Karpas-422 (cell line): ENCODE measurements at regions not wholly inside any gene's neighbourhood (a gene's known extent, or its start where the extent isn't known, plus 50 kb on each side); places are given as distances from the start of the nearest gene placed in this dataset.

Experiments used
- DNase-seq: peaks from one replicate; pipeline ENCODE4 v3.0.0-alpha.2; 2015
- H2AFZ ChIP-seq: fragments of 200-600 bp; sonication (generic); 2 replicates; pipeline ENCODE4 v1.6.1; 2014; ENCODE audit warnings: antibody characterized with exemption, low read length, mixed read lengths
- H3K27ac ChIP-seq: fragments of 200-600 bp; sonication (generic); 2 replicates; pipeline ENCODE4 v1.5.1; 2014; ENCODE audit warnings: mild to moderate bottlenecking, low read length, moderate library complexity
- H3K27me3 ChIP-seq: fragments of 200-600 bp; sonication (generic); 2 replicates; pipeline ENCODE4 v1.6.1; 2014; ENCODE audit warnings: low read length, mixed read lengths
- H3K36me3 ChIP-seq: fragments of 200-600 bp; sonication (generic); 2 replicates; pipeline ENCODE4 v1.6.1; 2014; ENCODE audit warnings: low read length, mixed read lengths; ENCODE audit not compliant: insufficient read depth
- H3K4me1 ChIP-seq: fragments of 200-600 bp; sonication (generic); 2 replicates; pipeline ENCODE4 v1.6.1; 2014; ENCODE audit warnings: mild to moderate bottlenecking, low read length, mixed read lengths
- H3K4me2 ChIP-seq: fragments of 200-600 bp; sonication (generic); 2 replicates; pipeline ENCODE4 v1.6.1; 2014; ENCODE audit warnings: low read length, low read depth, mild to moderate bottlenecking; ENCODE audit not compliant: poor library complexity, severe bottlenecking
- H3K4me3 ChIP-seq: fragments of 200-600 bp; sonication (generic); 2 replicates; pipeline ENCODE4 v1.5.1; 2014; ENCODE audit warnings: mild to moderate bottlenecking, antibody characterized with exemption, low read length, mixed read lengths
- H3K79me2 ChIP-seq: fragments of 200-600 bp; sonication (generic); 2 replicates; pipeline ENCODE4 v1.6.1; 2014; ENCODE audit warnings: mild to moderate bottlenecking, low read length, mixed read lengths
- H3K9ac ChIP-seq: fragments of 200-600 bp; sonication (generic); 2 replicates; pipeline ENCODE4 v1.6.0; 2014; ENCODE audit warnings: low read length
- H3K9me2 ChIP-seq: fragments of 200-600 bp; sonication (generic), shearing (Covaris generic); replicated peaks from 2 replicates; pipeline ENCODE4 v1.6.0; 2014; ENCODE audit warnings: mild to moderate bottlenecking, low read length, moderate library complexity; ENCODE audit not compliant: insufficient read depth
- H3K9me3 ChIP-seq: fragments of 300-700, 200-600 bp; sonication (generic); 2 replicates; pipeline ENCODE4 v1.6.1; 2014; ENCODE audit warnings: low read length, mixed read lengths
- H4K20me1 ChIP-seq: fragments of 200-600 bp; sonication (generic); 2 replicates; pipeline ENCODE4 v1.6.1; 2014; ENCODE audit warnings: mild to moderate bottlenecking, antibody characterized with exemption, low read length, low read depth; ENCODE audit not compliant: insufficient read depth

DNA sequence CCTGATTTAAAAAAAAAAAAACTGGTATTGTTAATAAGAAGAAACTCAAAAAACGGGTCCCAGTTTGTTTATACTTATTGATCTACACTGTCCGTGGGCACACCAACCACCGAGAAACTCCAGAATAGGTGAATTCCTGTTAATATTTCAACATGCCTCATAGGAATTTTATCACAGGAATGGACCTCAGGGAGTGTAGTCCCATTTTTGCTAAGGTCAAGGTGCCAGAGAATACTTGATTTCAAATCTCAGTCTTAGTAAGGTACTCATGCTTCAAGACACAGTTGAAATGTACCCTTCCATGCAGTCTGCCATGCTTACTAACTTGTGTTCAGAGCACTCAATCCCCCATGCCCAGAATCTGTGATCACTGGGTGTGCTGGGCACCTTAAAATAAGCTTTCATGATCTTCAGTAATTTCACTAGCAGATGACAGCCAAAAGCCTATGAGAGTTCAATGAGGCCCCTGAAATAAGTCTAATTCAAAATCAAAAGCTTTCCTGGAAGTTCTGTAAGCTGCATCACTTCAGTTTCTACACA is 385.7 kb downstream of the TNS3 start:
- no peaks in the 10 kb centered on the region for H3K27me3 ChIP-seq
- no peaks in the 10 kb centered on the region for H4K20me1 ChIP-seq
- no peak overlapping the region for H3K9ac ChIP-seq
- H3K4me1 ChIP-seq: no peaks in the 10 kb centered on the region
- H3K4me3 ChIP-seq: no peak overlapping the region
- no peak overlapping the region for H3K27ac ChIP-seq
- H3K9me3 ChIP-seq: no peaks in the 10 kb centered on the region
- no peak overlapping the region for H2AFZ ChIP-seq
- H3K36me3 ChIP-seq: no peaks in the 10 kb centered on the region
- no peaks in the 10 kb centered on the region for H3K79me2 ChIP-seq
- H3K4me2 ChIP-seq: no peak overlapping the region
- DNase-seq: no peak
- no peaks in the 10 kb centered on the region for H3K9me2 ChIP-seq

DNA sequence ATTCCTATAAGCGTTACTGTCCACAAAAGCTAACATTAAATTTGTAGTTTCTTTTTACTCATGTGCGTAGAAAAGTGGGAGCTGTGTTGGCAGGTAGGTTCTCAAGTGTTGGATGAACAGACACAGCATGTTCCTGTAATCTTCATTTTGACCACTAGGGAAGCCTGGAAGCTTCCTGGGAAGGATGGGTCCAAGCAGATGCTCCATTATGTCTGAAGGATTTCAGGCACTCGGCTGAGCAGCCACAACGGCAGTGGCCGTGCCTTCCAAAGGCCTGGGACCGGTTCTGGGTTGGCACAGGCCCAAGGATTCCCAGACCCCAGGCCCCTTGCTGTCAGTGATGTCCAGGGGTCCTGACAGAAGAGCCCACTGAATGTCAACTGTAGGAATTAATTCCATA is 386.3 kb downstream of the TNS3 start:
- no peak overlapping the region for H3K4me2 ChIP-seq
- H3K9me3 ChIP-seq: no peaks in the 10 kb centered on the region
- H3K27me3 ChIP-seq: no peaks in the 10 kb centered on the region
- no peak overlapping the region for H3K27ac ChIP-seq
- no peaks in the 10 kb centered on the region for H3K36me3 ChIP-seq
- H3K4me3 ChIP-seq: no peak overlapping the region
- no peaks in the 10 kb centered on the region for H3K4me1 ChIP-seq
- no peak for DNase-seq
- H3K9ac ChIP-seq: no peak overlapping the region
- H2AFZ ChIP-seq: no peak overlapping the region
- no peaks in the 10 kb centered on the region for H3K79me2 ChIP-seq
- H3K9me2 ChIP-seq: no peaks in the 10 kb centered on the region
- no peaks in the 10 kb centered on the region for H4K20me1 ChIP-seq

- Histone ChIP-seq H3K79me2 (no peaks in the 10 kb centered on the region), H3K4me3 (no peak overlapping the region), H3K9me2 (no peaks in the 10 kb centered on the region), H3K9me3 (no peaks in the 10 kb centered on the region), H4K20me1 (no peaks in the 10 kb centered on the region), H3K27me3 (no peaks in the 10 kb centered on the region), H3K9ac (no peak overlapping the region), H3K27ac (no peak overlapping the region), H3K36me3 (no peaks in the 10 kb centered on the region), H3K4me2 (no peak overlapping the region), H2AFZ (no peak overlapping the region), H3K4me1 (no peaks in the 10 kb centered on the region)
- no peak for DNase-seq
Measured at GRCh38 chr7:47194516-47195057, 387.3 kb downstream of the TNS3 start.

DNA sequence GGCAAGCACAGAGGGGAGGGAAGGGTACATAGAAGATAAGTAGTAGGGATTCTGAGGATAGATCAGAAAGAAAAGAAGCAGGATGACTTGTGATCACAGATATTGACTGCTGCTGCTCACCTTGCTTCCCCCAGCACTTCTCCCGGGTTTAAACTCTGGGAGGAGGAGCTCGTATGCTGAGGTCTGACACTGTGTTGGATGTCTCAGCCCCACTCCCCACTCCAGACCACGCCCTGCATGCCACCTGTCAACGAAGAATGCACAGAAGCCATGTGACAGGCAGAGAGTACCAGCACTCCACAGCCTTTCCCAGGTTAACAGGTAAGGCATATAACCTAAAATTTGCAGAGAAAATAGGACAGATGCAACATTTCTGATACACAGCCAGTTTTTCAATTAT is 388.9 kb downstream of the TNS3 start:
- Histone ChIP-seq H3K27ac (no peak overlapping the region), H3K9ac (no peak overlapping the region), H3K9me3 (no peaks in the 10 kb centered on the region), H3K9me2 (no peaks in the 10 kb centered on the region), H3K79me2 (no peaks in the 10 kb centered on the region), H3K4me3 (no peak overlapping the region), H3K4me1 (peaks cover under 1% of the 10 kb centered on the region), H3K36me3 (no peaks in the 10 kb centered on the region), H3K27me3 (no peaks in the 10 kb centered on the region), H4K20me1 (no peaks in the 10 kb centered on the region), H3K4me2 (no peak overlapping the region), H2AFZ (no peak overlapping the region)
- DNase-seq: no peak

GRCh38 chr7:47191876-47192291 is 390.0 kb downstream of the TNS3 start:
- Histone ChIP-seq H3K9ac (no peak overlapping the region), H4K20me1 (no peaks in the 10 kb centered on the region), H3K4me3 (no peak overlapping the region), H3K27me3 (no peaks in the 10 kb centered on the region), H3K36me3 (no peaks in the 10 kb centered on the region), H3K9me3 (no peaks in the 10 kb centered on the region), H2AFZ (no peak overlapping the region), H3K4me1 (peaks cover 3% of the 10 kb centered on the region), H3K4me2 (no peak overlapping the region), H3K27ac (no peak overlapping the region), H3K9me2 (no peaks in the 10 kb centered on the region), H3K79me2 (no peaks in the 10 kb centered on the region)
- DNase-seq: no peak

GRCh38 chr7:47191316-47191715 is 390.6 kb downstream of the TNS3 start:
- no peak overlapping the region for H3K4me2 ChIP-seq
- H3K9me3 ChIP-seq: no peaks in the 10 kb centered on the region
- H3K79me2 ChIP-seq: no peaks in the 10 kb centered on the region
- H3K4me3 ChIP-seq: no peak overlapping the region
- no peak for DNase-seq
- peaks cover 7% of the 10 kb centered on the region for H3K4me1 ChIP-seq
- no peak overlapping the region for H2AFZ ChIP-seq
- H3K9me2 ChIP-seq: no peaks in the 10 kb centered on the region
- H3K9ac ChIP-seq: no peak overlapping the region
- no peaks in the 10 kb centered on the region for H3K27me3 ChIP-seq
- no peaks in the 10 kb centered on the region for H3K36me3 ChIP-seq
- no peaks in the 10 kb centered on the region for H4K20me1 ChIP-seq
- H3K27ac ChIP-seq: no peak overlapping the region

DNA sequence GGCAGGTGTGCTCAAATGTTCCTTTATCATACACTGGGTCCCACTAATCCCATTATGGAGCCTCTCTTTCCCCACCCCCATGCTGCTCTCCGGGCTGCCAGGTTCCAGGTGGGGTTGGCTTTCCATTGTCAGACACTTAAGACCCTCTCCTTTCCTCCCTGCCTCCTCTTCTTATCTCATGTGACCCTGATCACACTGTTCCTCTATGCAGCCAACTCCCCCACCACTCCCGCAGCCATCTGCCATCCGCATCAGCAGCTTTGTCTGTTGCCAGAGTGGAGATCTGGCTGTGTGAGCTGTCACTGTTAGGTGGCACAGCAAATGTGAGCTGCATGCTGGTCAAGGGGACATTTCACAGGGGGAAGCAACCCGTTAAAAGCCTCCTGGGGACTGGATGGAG is 391.4 kb downstream of the TNS3 start:
- Histone ChIP-seq H3K4me1 (peaks cover 14% of the 10 kb centered on the region), H3K9me2 (no peaks in the 10 kb centered on the region), H3K27ac (no peak overlapping the region), H3K4me3 (no peak overlapping the region), H3K4me2 (no peak overlapping the region), H3K27me3 (no peaks in the 10 kb centered on the region), H4K20me1 (no peaks in the 10 kb centered on the region), H3K36me3 (no peaks in the 10 kb centered on the region), H3K9me3 (no peaks in the 10 kb centered on the region), H3K9ac (no peak overlapping the region), H3K79me2 (no peaks in the 10 kb centered on the region), H2AFZ (no peak overlapping the region)
- no peak for DNase-seq

GRCh38 chr7:47188653-47189315 is 393.1 kb downstream of the TNS3 start:
- Histone ChIP-seq H3K9me2 (no peaks in the 10 kb centered on the region), H2AFZ (no peak overlapping the region), H3K27ac (no peak overlapping the region), H3K36me3 (no peaks in the 10 kb centered on the region), H3K9ac (no peak overlapping the region), H3K4me2 (no peak overlapping the region), H3K79me2 (no peaks in the 10 kb centered on the region), H3K9me3 (no peaks in the 10 kb centered on the region), H4K20me1 (no peaks in the 10 kb centered on the region), H3K27me3 (no peaks in the 10 kb centered on the region), H3K4me3 (no peak overlapping the region), H3K4me1 (peaks cover 18% of the 10 kb centered on the region)
- no peak for DNase-seq
